GM21423 (cell line): ENCODE measurements at regions not wholly inside any gene's neighbourhood (a gene's known extent, or its start where the extent isn't known, plus 50 kb on each side); places are given as distances from the start of the nearest gene placed in this dataset.

Source experiments
- ATAC-seq: cut with Tn5 transposase; IDR thresholded peaks from one replicate; pipeline ENCODE4 v1.9.1; 2021; ENCODE audit warnings: mild to moderate bottlenecking, moderate library complexity; ENCODE audit not compliant: unreplicated experiment

DNA sequence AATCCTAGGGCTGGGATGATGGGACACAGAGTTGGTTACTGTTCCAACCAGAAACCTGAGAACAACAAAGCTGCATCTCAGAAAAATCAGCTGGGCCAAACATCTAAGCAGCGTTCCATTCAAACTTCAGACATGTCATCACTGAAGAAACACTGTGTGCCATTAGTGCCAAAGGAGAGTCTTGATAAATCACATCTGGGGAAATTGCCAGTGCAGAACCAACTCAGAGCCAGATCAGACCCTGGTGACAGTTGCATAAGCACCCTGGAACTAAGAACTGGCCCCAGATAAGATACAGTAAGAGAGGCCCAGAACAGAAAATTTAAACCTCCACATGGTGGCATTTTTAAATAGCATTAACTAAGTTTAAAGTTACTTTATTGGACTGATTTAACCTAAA is 482.8 kb downstream of the PRKD1 start:
- ATAC-seq: no peak

DNA sequence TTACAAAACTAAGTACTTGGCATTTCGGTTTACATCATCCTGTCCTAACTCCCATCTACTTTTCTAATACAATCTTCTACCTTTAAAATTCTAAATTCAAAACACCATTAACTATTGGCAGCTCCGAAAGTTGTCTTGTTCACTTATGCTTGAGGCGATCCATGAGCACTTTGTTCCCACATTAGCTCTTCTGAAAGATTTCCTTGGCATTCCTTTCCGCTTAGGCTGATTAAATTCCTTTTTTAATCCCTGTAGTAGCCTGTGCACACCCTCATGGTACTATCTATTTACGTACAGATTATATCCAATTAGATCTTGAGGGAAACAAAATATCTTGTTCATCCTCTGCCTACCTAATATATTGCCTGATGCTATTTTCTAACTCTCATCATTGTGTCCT is 480.7 kb downstream of the PRKD1 start:
- ATAC-seq: no peak

DNA sequence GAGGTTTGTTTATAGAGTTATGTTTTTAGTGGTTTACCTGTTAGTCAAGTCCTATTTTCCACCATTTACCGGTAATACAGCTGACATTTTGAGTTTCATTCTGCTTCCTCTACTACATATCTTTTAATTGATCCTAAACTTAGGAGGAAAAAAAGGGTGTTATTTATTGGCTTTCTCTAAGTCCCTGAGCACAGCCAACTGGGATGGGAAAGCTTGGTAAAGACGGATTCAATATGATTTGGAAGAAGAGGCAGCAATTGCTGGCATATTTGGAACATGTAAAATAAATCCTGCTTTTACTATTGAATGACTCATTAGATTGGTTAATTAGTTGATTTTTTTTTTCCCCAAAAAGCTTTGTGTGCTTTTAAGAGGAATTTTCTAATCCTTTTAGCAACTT is 475.7 kb downstream of the PRKD1 start:
- no peak for ATAC-seq

DNA sequence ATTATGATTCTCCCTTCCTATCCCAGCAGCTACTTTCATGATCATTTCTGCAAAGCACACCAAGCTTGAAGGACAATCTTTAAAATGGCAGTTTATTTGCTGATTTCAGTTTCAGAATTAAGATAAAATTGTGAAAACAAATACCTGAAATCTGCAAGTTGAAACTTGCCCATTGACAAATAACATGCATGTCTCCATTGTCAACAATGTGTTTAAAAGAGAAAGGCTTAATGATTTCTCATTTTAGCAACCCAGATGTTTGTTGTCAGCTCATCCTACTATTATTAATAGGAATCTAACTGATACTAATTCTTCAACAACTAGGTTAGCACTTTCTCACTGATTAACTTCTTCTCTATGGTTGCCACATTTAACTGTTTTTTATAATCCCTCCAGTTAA is 474.6 kb downstream of the PRKD1 start:
- no peak for ATAC-seq

DNA sequence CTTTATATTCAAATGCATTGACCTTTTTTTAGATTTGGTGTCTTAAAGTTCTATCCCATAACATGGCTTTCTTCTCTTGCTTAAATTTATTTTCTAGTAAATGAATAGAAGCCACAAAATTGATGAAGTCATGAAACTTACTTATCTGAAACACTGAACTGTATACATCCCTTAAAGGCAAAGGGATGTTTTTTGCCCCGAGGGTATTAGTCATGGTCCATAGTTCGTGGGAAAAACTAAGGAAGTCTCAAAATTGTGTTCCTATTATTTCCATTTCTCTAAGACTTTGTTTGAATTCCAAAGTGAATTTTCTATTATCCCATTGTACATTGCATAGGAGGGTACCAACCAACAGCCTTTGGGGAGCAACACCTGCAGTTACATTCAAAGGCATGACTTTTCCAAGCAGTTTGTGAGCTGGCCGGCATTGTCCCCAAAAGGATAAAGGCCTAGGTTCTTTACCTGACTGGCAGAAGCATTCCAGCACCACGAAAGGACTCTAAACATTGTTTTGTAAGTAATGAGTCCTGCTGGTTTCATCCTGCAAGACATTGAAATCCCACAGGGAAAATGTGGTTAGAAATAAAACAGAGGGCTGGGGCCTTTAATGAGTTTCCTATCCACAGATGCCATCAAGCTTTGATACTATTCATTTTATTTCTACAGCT is 473.5 kb downstream of the PRKD1 start:
- no peak for ATAC-seq

DNA sequence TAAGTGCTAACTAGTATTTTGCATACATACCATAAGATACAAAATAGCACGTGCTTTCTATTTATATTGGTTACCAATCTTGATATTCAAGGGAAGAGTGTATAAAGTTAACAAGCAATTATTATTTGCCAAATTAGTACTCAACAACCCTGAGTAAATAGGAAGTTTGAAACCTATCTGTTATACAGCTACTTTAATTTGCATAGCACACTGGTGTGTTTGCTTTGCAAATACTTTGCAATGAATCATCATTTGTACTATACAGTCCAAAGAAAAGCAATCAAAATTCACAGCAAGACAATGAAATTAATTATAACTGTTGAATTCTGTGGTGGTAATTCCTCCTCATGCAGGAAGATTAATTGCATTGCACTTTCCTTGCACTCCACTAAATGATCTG is 469.1 kb downstream of the PRKD1 start:
- ATAC-seq: no peak

DNA sequence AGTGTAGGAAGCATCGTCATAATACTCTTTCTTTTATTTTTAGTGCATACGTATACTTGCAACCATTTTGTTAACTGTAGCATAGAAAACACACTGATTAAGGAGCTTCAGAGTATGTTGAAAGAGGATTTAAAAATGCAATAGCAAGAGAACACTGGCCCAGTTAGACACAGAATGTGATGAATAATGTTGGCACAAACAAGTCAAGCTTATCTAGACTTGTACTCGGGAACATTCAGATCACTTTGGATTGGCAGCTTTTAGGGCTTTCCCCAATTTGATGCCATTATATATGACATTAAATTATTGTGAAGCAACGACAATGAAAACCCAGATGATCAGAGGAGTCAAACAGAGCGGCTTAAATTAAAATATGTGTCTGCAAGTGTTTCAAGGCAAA is 468.1 kb downstream of the PRKD1 start:
- no peak for ATAC-seq

DNA sequence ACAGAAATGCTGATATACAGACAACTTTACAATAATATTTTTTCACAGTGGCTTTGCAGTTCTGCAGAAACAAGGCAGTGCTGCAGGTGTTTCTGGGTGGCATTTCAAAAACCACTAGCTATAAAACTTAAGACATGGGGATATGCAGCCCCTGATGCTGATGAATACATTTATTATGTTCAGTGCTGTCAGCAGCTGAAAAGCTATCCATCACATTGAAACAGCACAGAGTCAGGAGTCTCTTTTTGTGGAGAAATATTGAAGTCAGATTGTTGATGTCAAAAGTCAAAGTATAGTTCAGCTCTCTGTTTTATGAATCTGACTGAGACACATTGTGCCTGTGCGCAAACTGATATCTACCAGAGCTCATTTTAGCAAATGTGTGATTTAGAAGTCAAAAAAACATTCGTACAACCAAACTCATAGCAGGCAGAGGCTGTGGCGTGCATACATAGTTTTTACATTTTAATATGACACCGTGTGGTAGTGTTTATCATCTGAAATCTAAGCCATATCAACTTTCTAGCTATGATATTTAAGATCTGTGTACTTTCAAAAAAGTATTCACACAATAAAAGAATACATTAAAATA is 467.6 kb downstream of the PRKD1 start:
- ATAC-seq: no peak

DNA sequence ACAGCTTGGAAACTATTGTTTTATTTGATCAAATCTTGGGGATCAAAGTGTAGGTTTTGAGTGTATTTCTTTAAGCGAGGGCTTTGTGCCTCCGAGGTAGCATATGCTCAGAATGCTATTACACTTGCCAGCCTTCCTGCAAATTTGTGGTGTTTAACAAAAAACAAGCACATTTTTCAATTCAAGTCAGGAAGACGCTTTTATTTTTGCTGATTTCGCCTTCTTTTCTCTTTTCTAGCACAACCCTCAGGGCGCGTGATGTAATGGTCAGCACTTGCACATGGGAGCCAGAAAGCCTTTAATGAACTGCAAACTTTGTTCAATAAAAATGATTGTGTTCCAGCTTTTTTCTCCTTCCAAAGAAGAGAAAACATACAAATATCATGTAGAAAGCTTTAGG is 466.5 kb downstream of the PRKD1 start:
- no peak for ATAC-seq

DNA sequence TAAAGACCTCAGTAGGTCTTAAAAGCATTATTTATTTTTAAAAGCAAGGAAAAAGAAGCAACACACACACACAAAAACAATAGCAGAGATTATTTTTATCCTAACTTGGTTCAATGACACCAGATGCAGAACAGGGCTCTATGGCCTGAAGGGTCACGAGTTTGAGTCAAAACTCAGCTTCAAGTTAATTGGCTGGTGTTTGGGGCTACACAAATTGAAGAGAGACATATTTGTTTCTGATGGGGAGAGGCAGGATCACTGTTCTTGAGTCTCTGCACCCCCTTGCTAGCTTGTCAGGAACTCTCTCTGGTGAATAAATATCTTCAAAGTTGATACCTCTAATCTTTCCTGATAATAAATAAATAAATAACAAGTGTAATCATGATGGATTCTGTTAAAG is 466.1 kb downstream of the PRKD1 start:
- no peak for ATAC-seq

DNA sequence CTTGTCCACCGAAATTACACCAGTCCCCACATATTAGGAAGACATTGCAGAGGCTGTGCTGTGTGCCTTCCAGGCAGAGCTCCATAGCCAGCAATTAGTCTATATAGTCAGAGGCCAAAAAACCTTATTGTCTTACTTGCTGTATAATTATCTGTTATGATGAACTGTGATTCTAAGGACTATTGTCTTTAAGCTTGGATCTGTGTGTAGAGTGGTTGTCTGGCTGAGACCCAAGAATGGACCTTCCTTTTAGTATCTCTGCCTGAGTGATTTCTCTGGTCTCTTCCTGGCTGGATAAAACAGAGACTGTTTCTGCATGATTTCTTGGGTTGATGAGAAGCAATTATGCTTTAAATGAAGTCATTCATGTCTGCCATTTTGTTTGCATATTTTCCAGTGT is 465.3 kb downstream of the PRKD1 start:
- no peak for ATAC-seq

DNA sequence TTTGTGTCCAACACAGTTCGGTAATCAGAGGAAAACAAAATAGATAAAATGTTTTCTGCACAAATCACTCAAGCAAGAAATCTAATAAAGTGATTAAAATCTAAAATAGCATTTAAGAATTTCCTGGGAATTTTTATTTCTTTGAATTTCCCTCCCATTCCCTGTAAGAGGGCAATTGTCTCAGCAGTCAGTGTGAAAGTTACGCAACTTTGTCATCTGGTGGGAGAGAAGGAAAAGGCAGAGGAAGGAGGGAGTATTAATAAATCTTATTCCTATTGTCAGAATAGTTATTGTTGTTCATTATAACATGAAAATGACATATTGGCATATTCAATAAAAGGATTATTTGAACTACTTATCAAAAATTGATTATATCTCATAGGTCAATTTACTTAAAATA is 464.9 kb downstream of the PRKD1 start:
- no peak for ATAC-seq

DNA sequence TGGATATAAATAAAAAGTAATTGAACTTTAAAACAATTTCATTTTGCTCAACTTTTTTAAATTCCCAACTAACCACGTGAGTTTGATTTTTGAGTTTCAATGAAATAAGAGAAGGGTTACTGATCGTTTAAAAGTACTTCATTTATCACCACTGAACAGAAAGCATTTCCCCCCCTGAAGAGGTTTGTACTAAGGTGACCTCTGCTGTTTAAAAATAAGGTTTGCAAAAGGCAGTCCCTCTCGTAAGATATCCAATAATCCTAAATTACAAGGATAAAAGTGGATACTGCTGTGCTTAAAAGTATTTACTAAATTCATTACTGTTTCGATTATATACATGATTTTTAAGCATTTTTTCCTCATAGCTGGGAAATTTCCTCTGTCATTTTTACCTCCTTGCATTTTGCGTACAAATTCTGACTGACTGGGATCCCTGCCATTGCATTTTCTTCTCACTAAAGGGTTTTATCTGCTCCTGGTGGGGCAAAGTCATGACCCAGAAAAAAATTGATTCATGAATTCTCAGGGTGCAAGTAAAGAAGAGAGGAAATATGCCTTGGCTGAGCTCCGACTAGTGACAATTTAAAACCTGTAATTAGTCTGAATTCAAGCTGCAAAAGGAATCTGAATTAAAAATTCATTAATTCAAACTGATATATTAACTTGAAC is 463.8 kb downstream of the PRKD1 start:
- no peak for ATAC-seq

DNA sequence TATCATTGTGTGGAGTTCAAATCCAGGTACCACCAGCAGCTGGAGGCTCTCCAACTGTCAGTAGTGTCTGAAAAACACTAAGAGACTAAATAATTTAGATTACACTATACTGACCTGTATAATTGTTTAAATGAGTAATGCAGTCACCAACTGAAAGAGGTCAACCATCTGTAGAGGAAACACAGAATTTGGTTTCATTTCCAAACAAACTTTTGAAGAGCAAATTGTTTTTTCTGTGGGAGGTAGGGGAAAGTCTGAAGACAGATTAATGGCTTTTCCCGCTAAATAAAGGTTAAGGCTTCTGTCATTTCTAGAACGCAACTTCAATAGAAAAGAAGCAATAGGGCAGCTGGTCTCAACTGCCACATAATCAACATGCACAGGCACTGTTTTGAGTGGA is 462.6 kb downstream of the PRKD1 start:
- no peak for ATAC-seq

DNA sequence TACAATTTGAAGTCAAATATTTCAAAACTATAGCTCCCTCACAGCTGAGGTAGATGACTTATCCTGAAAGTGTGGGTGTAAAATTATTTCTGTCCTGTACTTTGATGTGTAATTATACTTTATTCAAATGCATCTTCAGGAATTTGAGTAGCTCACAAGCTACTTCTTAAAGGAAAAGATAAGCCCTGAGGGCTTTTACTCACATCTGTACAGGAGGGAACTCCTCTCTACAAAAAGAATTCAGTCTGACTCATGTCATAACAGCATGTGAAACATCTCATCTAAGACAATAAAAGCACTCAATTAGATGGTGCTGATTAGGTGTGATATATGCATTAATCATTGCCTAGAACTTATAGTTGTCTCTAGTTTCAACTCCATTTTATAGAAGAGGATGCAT is 452.0 kb downstream of the PRKD1 start:
- no peak for ATAC-seq

DNA sequence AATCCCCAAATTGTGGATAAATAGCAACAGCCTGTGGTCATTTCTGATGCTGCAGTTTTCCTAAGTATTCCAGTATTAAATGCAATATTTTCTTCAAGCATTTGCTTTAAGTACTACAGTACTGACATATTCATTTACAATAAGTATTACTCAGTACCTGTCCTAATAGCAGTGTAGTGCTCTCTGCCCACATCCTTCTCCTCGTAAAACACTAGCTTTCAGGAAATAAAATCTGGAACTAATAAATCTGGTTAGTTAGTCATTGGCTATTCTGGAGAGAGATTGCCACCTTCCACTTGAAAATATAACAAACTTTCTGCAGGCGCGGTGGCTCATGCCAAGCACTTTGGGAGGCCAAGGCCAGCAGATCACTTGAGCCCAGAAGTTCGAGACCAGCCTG is 441.5 kb downstream of the PRKD1 start:
- no peak for ATAC-seq

DNA sequence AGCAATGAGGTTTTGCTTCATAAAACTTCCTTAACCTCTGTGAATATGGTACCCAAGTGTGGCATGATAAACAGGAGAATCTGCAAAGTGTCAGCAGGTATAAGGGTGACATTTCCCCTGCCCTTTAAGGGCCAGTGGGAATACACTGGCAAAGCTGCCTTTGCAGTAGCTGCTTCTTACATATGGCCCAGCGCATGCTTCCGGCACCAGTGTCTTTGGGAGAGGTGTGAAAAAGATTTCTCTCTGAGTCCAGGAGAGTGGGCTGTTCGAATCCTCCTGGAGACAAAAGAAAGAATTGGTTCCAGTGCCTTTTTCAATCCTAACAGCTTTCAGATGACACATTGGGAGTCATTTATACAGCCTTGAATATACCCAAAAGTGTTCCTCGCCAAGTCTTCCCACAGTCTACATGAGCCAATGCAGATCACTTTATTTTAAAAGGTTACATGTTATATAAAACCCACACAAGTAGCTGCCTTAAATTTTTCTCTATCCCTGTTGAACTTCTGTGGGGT is 437.7 kb downstream of the PRKD1 start:
- no peak for ATAC-seq

DNA sequence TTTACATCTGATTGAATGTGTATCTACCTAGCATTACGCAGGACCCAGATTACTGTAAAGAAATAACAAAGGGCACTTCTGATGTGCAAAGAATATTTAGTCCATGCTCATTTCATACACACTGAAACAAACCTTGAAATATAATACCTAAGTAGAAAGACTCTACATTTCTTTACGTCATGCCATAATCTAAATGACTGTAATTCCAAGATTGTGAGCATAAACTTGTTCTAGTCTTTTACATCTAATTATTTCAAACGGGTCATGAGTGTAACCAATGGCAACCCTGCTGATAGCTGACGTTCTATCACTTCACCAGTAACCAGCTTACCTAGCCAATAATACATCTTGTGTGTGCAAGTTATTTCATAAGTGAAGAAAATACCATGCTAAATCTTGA is 433.8 kb downstream of the PRKD1 start:
- ATAC-seq: no peak

DNA sequence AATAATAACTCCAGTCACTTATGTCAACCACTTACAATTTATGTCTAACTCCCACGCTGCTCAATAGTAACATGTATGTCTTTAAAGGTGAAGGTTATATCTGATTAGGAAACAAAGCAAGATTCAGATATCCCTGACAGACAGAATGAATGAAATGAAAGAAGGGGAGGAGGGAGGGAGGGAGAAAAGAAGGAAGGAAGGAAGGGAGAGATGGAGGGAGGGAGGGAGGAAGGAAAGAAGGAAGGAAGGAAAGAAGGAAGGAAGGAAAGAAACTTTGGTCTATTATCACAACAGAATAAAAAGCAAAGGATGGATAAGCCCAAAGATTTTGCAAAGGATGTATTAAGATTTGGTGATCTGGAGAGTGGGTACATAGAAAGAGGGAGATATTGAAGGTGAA is 433.3 kb downstream of the PRKD1 start:
- ATAC-seq: no peak

DNA sequence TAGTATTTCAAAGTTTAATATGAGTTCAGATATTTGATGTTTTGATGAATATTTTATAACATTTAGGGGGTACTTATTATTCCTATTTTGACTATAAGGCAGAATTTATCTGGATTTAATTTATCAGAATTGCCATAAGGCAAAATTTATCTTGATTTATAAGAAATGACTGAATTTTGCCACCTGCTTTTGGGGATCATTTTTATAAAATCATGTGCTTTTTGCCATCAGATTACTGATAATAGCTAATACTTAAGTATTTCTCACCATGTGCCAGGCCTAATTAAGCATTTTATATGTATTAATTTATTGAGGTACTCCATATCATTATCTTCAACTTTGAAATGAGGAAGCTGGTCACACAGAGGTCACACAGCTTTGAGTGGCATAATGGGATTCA is 423.7 kb downstream of the PRKD1 start:
- no peak for ATAC-seq

DNA sequence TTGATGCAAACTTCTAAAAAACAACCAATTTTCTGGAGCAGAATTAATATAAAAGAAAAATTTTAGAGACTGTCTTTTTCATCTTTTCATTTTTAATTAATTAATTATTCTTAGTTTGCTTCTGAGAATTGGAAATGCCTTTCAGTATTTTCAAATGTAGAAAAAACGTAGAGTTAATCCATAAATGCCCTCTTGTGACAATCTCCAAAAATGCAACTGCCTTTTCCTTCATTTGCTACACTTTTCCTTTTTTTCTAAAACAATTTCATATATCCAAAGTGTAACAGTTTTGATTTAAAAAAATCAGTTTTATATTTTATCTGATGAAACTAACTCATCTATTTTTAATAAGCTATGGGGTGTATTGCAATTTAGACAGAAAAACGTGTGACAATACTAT is 409.3 kb downstream of the PRKD1 start:
- no peak for ATAC-seq

DNA sequence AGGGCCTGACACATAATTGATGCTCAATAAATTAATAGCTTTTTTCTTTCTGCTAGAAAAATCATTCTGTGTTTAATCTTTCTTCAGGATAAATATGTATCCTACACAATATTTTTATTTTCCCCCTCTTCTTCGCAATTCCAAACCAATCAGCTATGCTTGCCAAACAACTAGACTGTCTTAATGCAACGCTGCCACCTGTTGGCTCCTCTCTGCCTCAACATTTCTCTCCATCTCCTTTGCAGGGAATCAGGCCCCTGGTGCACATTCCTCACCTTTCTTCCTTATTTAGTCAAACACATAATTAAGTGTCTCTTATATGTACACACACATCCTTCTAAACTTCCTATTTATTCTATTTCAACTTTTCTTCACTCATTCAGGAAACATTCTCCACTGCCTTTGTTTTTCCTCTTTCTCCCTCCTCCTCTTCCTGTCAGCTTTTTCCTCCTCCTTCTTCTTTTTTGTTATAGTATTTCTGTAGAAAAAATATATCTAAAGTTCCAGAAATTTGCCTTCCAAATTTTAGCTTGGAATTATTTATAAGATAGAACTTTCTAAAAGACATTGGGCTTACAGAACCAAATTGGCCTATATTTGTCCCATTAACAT is 406.0 kb downstream of the PRKD1 start:
- ATAC-seq: no peak
